ENCODE measurements at regions not wholly inside any gene's neighbourhood (a gene's known extent, or its start where the extent isn't known, plus 50 kb on each side); places are given as distances from the start of the nearest gene placed in this dataset.

GRCh38 chr17:77390870-77391269 is 250.1 kb downstream of the SEC14L1 start:
- no peak for TF ChIP-seq CTCF (IDR thresholded peaks at IDR 0.05)
- TF ChIP-seq POLR2A (IDR thresholded peaks at IDR 0.05), result no peak
